ENCODE measurements at regions not wholly inside any gene's neighbourhood (a gene's known extent, or its start where the extent isn't known, plus 50 kb on each side); places are given as distances from the start of the nearest gene placed in this dataset.
"Not testable (repeated sequence)": the region's sequence is repeated elsewhere in the genome, so short reads cannot be mapped to it uniquely, and the experiment has no call there.

- TF ChIP-seq CTCF, POLR2A (IDR thresholded peaks at IDR 0.05): not testable (repeated sequence)
Measured at GRCh38 chr21:5089399-5090089, 5431.8 kb upstream of the TPTE start.

Data from lower leg skin (tissue), 3 donors.